PFSK-1 (cell line): ENCODE measurements at regions not wholly inside any gene's neighbourhood (a gene's known extent, or its start where the extent isn't known, plus 50 kb on each side); places are given as distances from the start of the nearest gene placed in this dataset.

Experiments used
- FOXP2 ChIP-seq: optimal IDR thresholded peaks from 2 replicates; pipeline ENCODE3; 2011; ENCODE audit warnings: borderline replicate concordance, control low read depth, inconsistent platforms; ENCODE audit not compliant: insufficient read depth; ENCODE audit errors: extremely low read length, extremely low read depth
- POLR2AphosphoS5 ChIP-seq: IDR thresholded peaks from 2 replicates; pipeline ENCODE4 v1.6.1; 2012; ENCODE audit warnings: low read depth, mild to moderate bottlenecking, control low read depth, low read length, moderate library complexity
- REST ChIP-seq, 2 experiments: IDR thresholded peaks; 2 replicates each; pipeline versions ENCODE4 v1.6.1 to v1.8.0; 2011 to 2012; ENCODE audit warnings: low read depth in 2 of 2, low read length in 2 of 2, control low read depth in 1 of 2, inconsistent platforms in 1 of 2, mild to moderate bottlenecking in 1 of 2, moderate library complexity in 1 of 2; ENCODE audit not compliant: insufficient read depth in 1 of 2
- SIN3A ChIP-seq: IDR thresholded peaks from 2 replicates; pipeline ENCODE4 v1.6.1; 2012; ENCODE audit warnings: mild to moderate bottlenecking, low read length, moderate library complexity, borderline replicate concordance; ENCODE audit not compliant: insufficient read depth
- TAF1 ChIP-seq: IDR thresholded peaks from 2 replicates; pipeline ENCODE4 v1.6.1; 2012; ENCODE audit warnings: low read length, control low read depth, borderline replicate concordance; ENCODE audit not compliant: insufficient read depth

GRCh38 chr4:95957054-95957453 lies 117.2 kb downstream of the PDHA2 start:
- TF ChIP-seq FOXP2 (no peak), REST (IDR thresholded peaks at IDR 0.05; ENCODE audit: insufficient read depth in 1 of 2, low read depth in 2 of 2, low read length in 2 of 2) (no peak), POLR2AphosphoS5 (no peak), SIN3A (no peak), TAF1 (no peak)

- TF ChIP-seq POLR2AphosphoS5 (no peak), REST (IDR thresholded peaks at IDR 0.05; ENCODE audit: insufficient read depth in 1 of 2, low read depth in 2 of 2, low read length in 2 of 2) (no peak), TAF1 (no peak), SIN3A (no peak), FOXP2 (no peak)
Measured at GRCh38 chr4:95957759-95958158, 117.9 kb downstream of the PDHA2 start.

GRCh38 chr4:95959182-95959581 lies 119.3 kb downstream of the PDHA2 start:
- TF ChIP-seq REST (IDR thresholded peaks at IDR 0.05; ENCODE audit: insufficient read depth in 1 of 2, low read depth in 2 of 2, low read length in 2 of 2): no peak
- no peak for TF ChIP-seq FOXP2
- TF ChIP-seq SIN3A: no peak
- no peak for TF ChIP-seq TAF1
- no peak for TF ChIP-seq POLR2AphosphoS5

GRCh38 chr4:95959633-95960032 lies 119.7 kb downstream of the PDHA2 start:
- no peak for TF ChIP-seq POLR2AphosphoS5
- TF ChIP-seq TAF1: no peak
- no peak for TF ChIP-seq FOXP2
- TF ChIP-seq REST (IDR thresholded peaks at IDR 0.05; ENCODE audit: insufficient read depth in 1 of 2, low read depth in 2 of 2, low read length in 2 of 2): no peak
- TF ChIP-seq SIN3A: no peak

GRCh38 chr4:95963456-95963855 lies 123.6 kb downstream of the PDHA2 start:
- no peak for TF ChIP-seq SIN3A
- no peak for TF ChIP-seq POLR2AphosphoS5
- TF ChIP-seq REST (IDR thresholded peaks at IDR 0.05; ENCODE audit: insufficient read depth in 1 of 2, low read depth in 2 of 2, low read length in 2 of 2): no peak
- TF ChIP-seq FOXP2: no peak
- TF ChIP-seq TAF1: no peak
